Mammary epithelial cell (primary cell): ENCODE measurements at regions not wholly inside any gene's neighbourhood (a gene's known extent, or its start where the extent isn't known, plus 50 kb on each side); places are given as distances from the start of the nearest gene placed in this dataset.

Source experiments
- CTCF ChIP-seq, 2 donors: IDR thresholded peaks in 1 of 2; conservative IDR thresholded peaks in 1 of 2; 2 replicates each; pipeline ENCODE4 v1.5.1; 2011 to 2012; ENCODE audit warnings: inconsistent platforms in 2 of 2, low read length in 2 of 2, mild to moderate bottlenecking in 2 of 2, control low read depth in 1 of 2, low read depth in 1 of 2; ENCODE audit not compliant: insufficient read depth in 1 of 2; ENCODE audit errors: extremely low read depth in 1 of 2
- EZH2 ChIP-seq: IDR thresholded peaks from 2 replicates; pipeline ENCODE4 v1.6.1; 2012; ENCODE audit warnings: low read length, inconsistent platforms, borderline replicate concordance

DNA sequence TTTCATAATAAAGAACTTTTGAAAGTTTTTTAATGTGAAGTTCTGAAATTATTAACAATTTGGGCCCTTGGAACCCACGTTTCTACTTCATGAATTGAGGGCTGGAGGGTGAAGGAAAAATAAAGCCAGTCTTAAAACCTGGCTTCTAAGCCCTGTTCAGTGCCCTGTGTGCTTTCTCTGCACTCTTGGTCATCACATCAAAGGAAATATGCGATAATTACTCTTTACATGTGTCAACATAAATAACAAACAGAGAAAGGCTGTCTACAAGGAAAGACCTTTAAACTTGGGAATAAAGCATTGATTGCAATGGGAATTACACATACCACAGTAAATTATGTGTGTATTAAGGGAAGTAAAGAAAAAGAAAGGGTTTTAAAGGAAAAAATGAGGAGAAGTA, 150.7 kb upstream of the KLF7 start:
- TF ChIP-seq CTCF (conservative IDR thresholded peaks at IDR 0.05 in 1 of 2, IDR thresholded peaks at IDR 0.05 in 1 of 2; ENCODE audit: extremely low read depth in 1 of 2, insufficient read depth in 1 of 2, low read depth in 1 of 2, low read length in 2 of 2) (no peak), EZH2 (no peak)
